HEK293T (cell line): ENCODE measurements at regions not wholly inside any gene's neighbourhood (a gene's known extent, or its start where the extent isn't known, plus 50 kb on each side); places are given as distances from the start of the nearest gene placed in this dataset.

Experiments used
- CTCF ChIA-PET: fragments of 350-600 bp; formaldehyde crosslinking; extraction: SDS; loops from one replicate; lab custom pipeline; 2021; ENCODE audit warnings: antibody characterized with exemption, inconsistent platforms; lab: Yijun Ruan, JAX
- POLR2A ChIA-PET: fragments of 350-600 bp; formaldehyde crosslinking; extraction: SDS; loops from one replicate; lab custom pipeline; 2020; ENCODE audit warnings: antibody characterized with exemption, inconsistent platforms; lab: Yijun Ruan, JAX
- DNase-seq: peaks from one replicate; pipeline ENCODE4 v3.0.0; 2012; ENCODE audit warnings: mixed read lengths; ENCODE audit errors: extremely low spot score
- ARNT ChIP-seq: fragments of 450-650 bp; IDR thresholded peaks from 2 replicates; pipeline ENCODE4 v1.6.1; 2017; ENCODE audit warnings: mild to moderate bottlenecking
- BHLHE40 ChIP-seq: fragments of 450-650 bp; IDR thresholded peaks from 2 replicates; pipeline ENCODE4 v1.6.1; 2016; ENCODE audit warnings: mild to moderate bottlenecking, moderate library complexity, borderline replicate concordance
- CTBP1 ChIP-seq: fragments of 450-650 bp; IDR thresholded peaks from 2 replicates; pipeline ENCODE4 v1.6.1; 2016; ENCODE audit warnings: borderline replicate concordance
- ELF4 ChIP-seq: fragments of 450-650 bp; IDR thresholded peaks from 2 replicates; pipeline ENCODE4 v1.6.1; 2017; ENCODE audit warnings: antibody characterized with exemption
- FOXA1 ChIP-seq: fragments of 450-650 bp; IDR thresholded peaks from 2 replicates; pipeline ENCODE4 v1.6.1; 2016; ENCODE audit warnings: mild to moderate bottlenecking
- FOXK2 ChIP-seq: fragments of 450-650 bp; IDR thresholded peaks from 2 replicates; pipeline ENCODE4 v1.6.1; 2016; ENCODE audit warnings: mild to moderate bottlenecking
- FOXM1 ChIP-seq: fragments of 450-650 bp; IDR thresholded peaks from 2 replicates; pipeline ENCODE4 v1.6.1; 2017; ENCODE audit warnings: mild to moderate bottlenecking, borderline replicate concordance
- HDGF ChIP-seq: fragments of 450-650 bp; IDR thresholded peaks from 2 replicates; pipeline ENCODE4 v1.6.1; 2017; ENCODE audit warnings: antibody characterized with exemption, borderline replicate concordance
- L3MBTL2 ChIP-seq: fragments of 450-650 bp; conservative IDR thresholded peaks from 2 replicates; pipeline ENCODE4 v1.6.1; 2016; ENCODE audit warnings: mild to moderate bottlenecking
- LEF1 ChIP-seq: fragments of 450-650 bp; IDR thresholded peaks from 2 replicates; pipeline ENCODE4 v1.6.1; 2017; ENCODE audit warnings: mild to moderate bottlenecking, borderline replicate concordance
- NFRKB ChIP-seq: fragments of 450-650 bp; IDR thresholded peaks from 2 replicates; pipeline ENCODE4 v1.6.1; 2016; ENCODE audit warnings: mild to moderate bottlenecking, moderate library complexity
- SP1 ChIP-seq: fragments of 450-650 bp; IDR thresholded peaks from 2 replicates; pipeline ENCODE4 v1.6.1; 2017
- SUZ12 ChIP-seq: fragments of 450-650 bp; IDR thresholded peaks from 2 replicates; pipeline ENCODE4 v1.6.1; 2016; ENCODE audit warnings: mild to moderate bottlenecking
- TARDBP ChIP-seq: fragments of 450-650 bp; IDR thresholded peaks from 2 replicates; pipeline ENCODE4 v1.6.1; 2016
- ZNF384 ChIP-seq: fragments of 450-650 bp; IDR thresholded peaks from 2 replicates; pipeline ENCODE4 v1.6.1; 2016
- TF ChIP-seq, protein P1 (sequence below): fragments of 450-650 bp; IDR thresholded peaks from 2 replicates; pipeline ENCODE4 v1.6.1; 2016

DNA sequence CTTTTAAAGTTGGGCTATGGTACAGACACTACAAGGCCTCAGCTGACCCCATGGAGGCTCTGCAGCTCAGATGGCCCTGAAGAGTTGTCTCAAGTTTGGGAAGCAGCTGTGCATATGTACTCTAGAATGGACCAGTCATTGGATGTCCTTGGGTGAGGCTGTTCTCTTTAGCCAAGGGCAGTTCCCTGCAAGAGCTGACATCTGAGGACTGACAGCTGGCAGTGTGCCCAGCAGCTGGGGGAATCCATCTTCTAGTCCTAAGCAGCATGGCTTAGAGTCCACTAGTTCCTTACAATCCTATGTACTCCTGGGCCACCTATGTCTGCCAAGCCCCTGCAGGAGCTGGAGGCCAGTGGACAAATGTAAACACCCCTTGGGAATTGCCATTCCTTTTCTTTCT lies 76.5 kb downstream of the C11orf91 start:
- CTCF ChIA-PET = no interaction called here
- no peak for TF ChIP-seq L3MBTL2
- TF ChIP-seq ELF4 = no peak
- no peak for TF ChIP-seq CTBP1
- no peak for TF ChIP-seq TARDBP
- no peak for TF ChIP-seq FOXM1
- TF ChIP-seq HDGF = no peak
- TF ChIP-seq FOXK2 = no peak
- TF ChIP-seq LEF1 = no peak
- TF ChIP-seq, protein P1, sequence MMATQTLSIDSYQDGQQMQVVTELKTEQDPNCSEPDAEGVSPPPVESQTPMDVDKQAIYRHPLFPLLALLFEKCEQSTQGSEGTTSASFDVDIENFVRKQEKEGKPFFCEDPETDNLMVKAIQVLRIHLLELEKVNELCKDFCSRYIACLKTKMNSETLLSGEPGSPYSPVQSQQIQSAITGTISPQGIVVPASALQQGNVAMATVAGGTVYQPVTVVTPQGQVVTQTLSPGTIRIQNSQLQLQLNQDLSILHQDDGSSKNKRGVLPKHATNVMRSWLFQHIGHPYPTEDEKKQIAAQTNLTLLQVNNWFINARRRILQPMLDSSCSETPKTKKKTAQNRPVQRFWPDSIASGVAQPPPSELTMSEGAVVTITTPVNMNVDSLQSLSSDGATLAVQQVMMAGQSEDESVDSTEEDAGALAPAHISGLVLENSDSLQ = no peak
- no peak for TF ChIP-seq SP1
- no peak for TF ChIP-seq NFRKB
- TF ChIP-seq ARNT = no peak
- TF ChIP-seq SUZ12 = no peak
- TF ChIP-seq ZNF384 = no peak
- no peak for TF ChIP-seq FOXA1
- TF ChIP-seq BHLHE40 = no peak
- no peak for DNase-seq
- POLR2A ChIA-PET = no interaction called here

DNA sequence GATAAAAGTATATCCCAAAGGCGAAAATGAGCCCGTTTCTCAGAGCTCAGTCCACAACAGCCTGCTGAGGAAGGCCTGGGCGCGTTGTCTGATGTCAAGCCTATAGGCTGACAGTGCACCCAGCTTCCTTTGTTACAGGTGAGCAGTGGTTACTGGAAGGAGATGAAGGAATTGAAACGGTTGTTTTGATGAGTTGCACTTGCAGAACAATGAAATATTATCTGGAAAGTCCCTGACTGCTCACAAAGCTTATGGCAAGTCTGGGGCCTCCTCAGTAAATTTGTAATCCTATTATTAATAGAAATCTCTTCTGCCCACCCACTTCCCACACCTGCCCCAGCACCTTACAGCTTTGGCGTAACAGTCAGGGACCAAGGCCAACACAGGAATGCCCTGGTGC lies 77.8 kb downstream of the C11orf91 start:
- POLR2A ChIA-PET = interaction anchor here (0.9 kb wide), 1 partner anchor 12 kb away, joined by 3 read pairs; no protein-coding TSS in a partner anchor
- no peak for DNase-seq
- CTCF ChIA-PET = no interaction called here
- no peak for TF ChIP-seq FOXK2
- TF ChIP-seq, protein P1 = no peak
- TF ChIP-seq ZNF384 = no peak

DNA sequence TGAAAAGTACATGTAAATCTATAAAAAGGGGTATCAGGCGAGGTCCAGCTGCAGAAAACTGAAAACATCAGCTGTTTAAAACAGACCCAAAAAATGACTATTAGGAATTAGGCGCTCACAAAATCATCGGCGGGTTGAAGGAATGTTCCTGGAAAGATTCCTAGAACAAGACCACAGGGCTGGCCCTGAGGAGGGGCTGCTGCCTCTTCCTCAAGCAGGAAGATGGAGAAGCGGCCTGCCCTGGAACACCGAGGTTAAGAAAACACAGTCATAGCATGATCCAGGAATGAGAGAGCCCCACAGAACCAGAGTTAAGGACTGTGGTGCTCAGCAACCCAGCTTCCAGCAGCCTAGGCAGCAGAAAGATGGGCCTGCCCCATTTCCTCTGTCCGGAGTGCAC lies 78.4 kb downstream of the C11orf91 start:
- TF ChIP-seq BHLHE40 (no peak), ZNF384 (no peak), SUZ12 (no peak), ARNT (no peak), ELF4 (no peak), HDGF (no peak), L3MBTL2 (no peak), FOXA1 (no peak), FOXM1 (no peak), SP1 (no peak), CTBP1 (no peak), NFRKB (no peak), TARDBP (no peak), FOXK2 (no peak), LEF1 (no peak)
- TF ChIP-seq, protein P1 = no peak
- POLR2A ChIA-PET = no interaction called here
- CTCF ChIA-PET = no interaction called here
- DNase-seq = no peak

DNA sequence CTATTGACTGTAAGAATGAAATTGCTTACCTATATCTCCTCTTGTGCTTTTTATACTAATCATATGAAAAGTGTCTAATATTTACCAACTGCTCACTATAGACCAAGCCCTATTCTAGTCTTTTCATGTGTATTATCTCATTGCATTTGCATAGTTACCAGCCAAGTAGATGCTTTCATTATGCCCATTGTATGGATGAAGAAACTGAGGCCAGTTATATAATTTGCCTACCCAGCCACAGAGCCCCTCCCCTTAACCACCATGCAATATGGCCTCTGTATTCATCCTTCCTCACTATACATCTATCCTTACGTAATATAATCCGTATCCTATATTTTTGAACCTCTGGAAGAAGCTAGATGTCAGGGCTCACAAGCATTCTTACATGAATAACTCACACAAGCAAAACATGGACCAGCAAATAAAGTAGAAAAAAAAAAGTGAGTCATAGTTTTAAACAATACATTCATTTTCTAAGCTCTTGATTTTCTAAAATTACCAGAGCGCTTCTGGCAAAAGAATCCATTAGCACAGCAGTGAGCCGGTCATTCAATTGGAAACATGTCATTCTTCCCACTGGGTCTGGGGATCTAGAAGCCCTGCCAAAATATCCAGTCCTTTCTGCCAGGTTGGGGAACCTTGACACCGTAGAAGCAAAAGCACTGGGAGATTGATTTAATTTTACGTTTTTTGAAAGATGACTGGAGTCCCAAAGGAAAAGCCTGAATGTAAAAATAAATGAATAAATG lies 80.0 kb downstream of the C11orf91 start:
- CTCF ChIA-PET = interaction anchor here (0.6 to 0.7 kb wide), 2 partner anchors 16 to 273 kb away, joined by 4 read pairs; no protein-coding TSS in a partner anchor
- TF ChIP-seq HDGF (no peak), CTBP1 (no peak)
- POLR2A ChIA-PET = no interaction called here
- DNase-seq = no peak

DNA sequence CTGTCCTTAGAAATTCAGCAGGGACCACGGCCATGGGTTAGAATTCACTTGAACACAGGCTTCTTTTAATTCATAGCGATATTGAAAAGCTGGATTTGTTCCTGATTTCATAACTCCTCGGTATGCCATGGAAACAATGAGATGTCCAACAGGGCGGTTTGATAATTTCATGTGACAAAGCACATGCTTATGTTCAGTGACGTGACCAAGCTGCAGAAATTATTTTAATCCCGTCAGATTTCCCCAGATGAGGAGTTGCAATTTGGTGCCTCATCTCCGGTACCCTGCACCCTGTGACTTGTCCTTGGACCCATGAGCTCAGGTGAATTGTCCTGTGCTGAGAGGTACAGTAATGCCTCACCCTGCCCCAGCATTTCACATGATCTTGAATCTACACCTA lies 81.7 kb downstream of the C11orf91 start:
- no peak for DNase-seq
- CTCF ChIA-PET = no interaction called here
- TF ChIP-seq SP1 (no peak), L3MBTL2 (no peak), TARDBP (no peak), ELF4 (no peak), NFRKB (no peak), BHLHE40 (no peak), ARNT (no peak), HDGF (no peak), LEF1 (no peak), CTBP1 (no peak), ZNF384 (no peak), SUZ12 (no peak), FOXK2 (no peak)
- TF ChIP-seq, protein P1 = no peak
- POLR2A ChIA-PET = no interaction called here

DNA sequence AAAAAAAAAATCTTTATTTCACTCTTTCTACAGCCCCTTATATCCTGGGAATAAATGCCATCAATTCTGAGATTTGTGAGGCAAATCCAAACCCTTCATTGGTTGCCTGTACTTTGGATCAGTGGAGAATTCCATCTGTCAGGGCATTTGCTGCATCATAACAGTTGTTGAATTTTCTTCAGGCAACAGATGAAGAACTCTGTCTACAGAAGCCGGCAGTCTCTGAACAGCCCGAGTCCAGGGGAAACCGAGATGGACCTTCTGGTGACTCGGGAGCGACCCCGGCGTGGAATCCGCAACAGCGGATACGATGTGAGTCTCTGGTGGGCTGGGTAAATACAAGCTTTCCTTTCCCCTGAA lies 82.3 kb downstream of the C11orf91 start:
- POLR2A ChIA-PET = no interaction called here
- CTCF ChIA-PET = no interaction called here
- no peak for TF ChIP-seq ZNF384
- TF ChIP-seq HDGF = no peak
- TF ChIP-seq CTBP1 = no peak
- TF ChIP-seq BHLHE40 = no peak
- no peak for TF ChIP-seq L3MBTL2
- no peak for TF ChIP-seq TARDBP
- no peak for TF ChIP-seq ELF4
- DNase-seq = no peak
